ENCODE measurements at regions not wholly inside any gene's neighbourhood (a gene's known extent, or its start where the extent isn't known, plus 50 kb on each side); places are given as distances from the start of the nearest gene placed in this dataset.

DNA sequence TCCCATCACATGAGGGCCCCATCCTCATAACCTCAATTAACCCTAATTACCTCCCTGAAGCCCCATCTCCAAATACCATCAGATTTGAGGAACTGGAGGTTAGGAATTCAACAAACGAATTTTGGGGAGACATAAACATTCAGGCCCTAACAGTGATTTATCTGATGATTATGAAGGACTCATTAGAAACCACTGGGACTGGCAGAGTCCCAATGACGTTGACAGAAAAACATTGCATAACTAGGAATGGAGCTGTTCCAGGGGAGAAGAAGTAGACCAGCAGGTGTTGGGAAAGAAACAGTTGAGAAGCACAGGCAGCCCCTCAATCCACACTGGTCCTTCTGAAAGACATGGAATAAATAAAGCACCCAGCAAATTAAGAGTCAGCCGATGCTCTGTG lies 282.0 kb downstream of the MAP2K4 start:
- ChIA-PET POLR2A (no interaction called here), CTCF (no interaction called here)
- H3K27me3 Mint-ChIP-seq (ENCODE audit: low read depth): no peaks in the 10 kb centered on the region
- ATAC-seq (no peak), DNase-seq (no peak)
- no peaks in the 10 kb centered on the region for H3K36me3 Mint-ChIP-seq (ENCODE audit: low read depth)
- no peak overlapping the region for H3K27ac Mint-ChIP-seq
- H3K4me3 Mint-ChIP-seq: no peak overlapping the region
- H3K9me3 Mint-ChIP-seq (ENCODE audit: insufficient read depth): no peaks in the 10 kb centered on the region
- H3K4me1 Mint-ChIP-seq (ENCODE audit: low read depth): no peaks in the 10 kb centered on the region

- no peaks in the 10 kb centered on the region for H3K27me3 Mint-ChIP-seq (ENCODE audit: low read depth)
- H3K36me3 Mint-ChIP-seq (ENCODE audit: low read depth): no peaks in the 10 kb centered on the region
- DNase-seq (no peak), ATAC-seq (no peak)
- no peak overlapping the region for H3K27ac Mint-ChIP-seq
- H3K9me3 Mint-ChIP-seq (ENCODE audit: insufficient read depth): peaks cover 14% of the 10 kb centered on the region
- ChIA-PET CTCF (no interaction called here), POLR2A (no interaction called here)
- no peak overlapping the region for H3K4me3 Mint-ChIP-seq
- no peaks in the 10 kb centered on the region for H3K4me1 Mint-ChIP-seq (ENCODE audit: low read depth)
These were observed 290.1 kb downstream of the MAP2K4 start for GRCh38 chr17:12310811-12311210.

DNA sequence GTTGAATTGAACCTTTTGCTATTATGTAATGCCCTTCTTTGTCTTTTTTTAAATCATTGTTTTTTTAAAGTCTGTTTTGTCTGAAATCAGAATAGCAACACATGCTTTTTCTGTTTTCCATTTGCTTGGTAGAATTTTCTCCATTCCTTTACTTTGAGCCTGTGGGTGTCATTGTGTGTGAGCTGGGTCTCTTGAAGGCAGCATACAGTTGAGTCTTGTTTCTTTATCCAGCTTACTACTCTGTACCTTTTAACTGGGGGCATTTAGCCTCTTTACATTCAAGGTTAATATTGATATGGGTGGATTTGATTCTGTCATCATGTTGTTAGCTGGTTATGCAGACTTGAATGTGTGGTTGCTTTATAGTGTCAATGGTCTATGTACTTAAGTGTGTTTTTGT lies 292.0 kb downstream of the MAP2K4 start:
- ChIA-PET CTCF (interaction anchor here (0.5 kb wide), 1 partner anchor 1071 kb away, joined by 3 read pairs; no protein-coding TSS in a partner anchor), POLR2A (no interaction called here)
- H3K4me1 Mint-ChIP-seq (ENCODE audit: low read depth): no peaks in the 10 kb centered on the region
- H3K4me3 Mint-ChIP-seq: no peak overlapping the region
- H3K36me3 Mint-ChIP-seq (ENCODE audit: low read depth): no peaks in the 10 kb centered on the region
- H3K27ac Mint-ChIP-seq: no peak overlapping the region
- ATAC-seq: no peak
- peaks cover 17% of the 10 kb centered on the region for H3K9me3 Mint-ChIP-seq (ENCODE audit: insufficient read depth)
- no peak for DNase-seq
- no peaks in the 10 kb centered on the region for H3K27me3 Mint-ChIP-seq (ENCODE audit: low read depth)

DNA sequence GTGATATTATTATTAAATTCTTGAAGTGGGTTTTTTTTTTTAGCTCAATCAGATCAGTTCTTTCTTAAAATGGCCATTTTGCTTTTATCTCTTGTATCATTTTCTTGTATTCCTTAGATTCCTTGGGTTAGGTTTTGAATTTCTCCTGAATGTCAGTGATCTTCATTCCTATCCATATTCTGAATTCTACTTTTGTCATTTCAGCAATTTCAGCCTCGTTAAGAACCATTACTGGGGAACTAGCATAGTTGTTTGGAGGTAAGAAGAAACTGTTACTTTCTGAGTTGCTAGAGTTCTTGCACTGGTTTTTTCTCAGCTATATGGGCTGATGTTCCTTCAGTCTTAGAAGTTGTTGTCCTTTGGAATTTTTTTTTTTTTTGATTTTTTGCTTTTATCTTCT lies 293.1 kb downstream of the MAP2K4 start:
- Mint-ChIP-seq H3K27ac (no peak overlapping the region), H3K4me1 (ENCODE audit: low read depth) (no peaks in the 10 kb centered on the region), H3K36me3 (ENCODE audit: low read depth) (no peaks in the 10 kb centered on the region), H3K27me3 (ENCODE audit: low read depth) (no peaks in the 10 kb centered on the region), H3K9me3 (ENCODE audit: insufficient read depth) (peaks cover 17% of the 10 kb centered on the region), H3K4me3 (no peak overlapping the region)
- ChIA-PET POLR2A (no interaction called here), CTCF (no interaction called here)
- ATAC-seq (no peak), DNase-seq (no peak)

- ATAC-seq (no peak), DNase-seq (no peak)
- Mint-ChIP-seq H3K9me3 (ENCODE audit: insufficient read depth) (peaks cover 17% of the 10 kb centered on the region), H3K4me1 (ENCODE audit: low read depth) (no peaks in the 10 kb centered on the region), H3K27ac (no peak overlapping the region), H3K27me3 (ENCODE audit: low read depth) (no peaks in the 10 kb centered on the region), H3K36me3 (ENCODE audit: low read depth) (no peaks in the 10 kb centered on the region), H3K4me3 (no peak overlapping the region)
- ChIA-PET CTCF (no interaction called here), POLR2A (no interaction called here)
These were observed 295.3 kb downstream of the MAP2K4 start for GRCh38 chr17:12316021-12316420.

- ATAC-seq (no peak), DNase-seq (no peak)
- ChIA-PET POLR2A (no interaction called here), CTCF (no interaction called here)
- H3K27me3 Mint-ChIP-seq (ENCODE audit: low read depth): no peaks in the 10 kb centered on the region
- no peak overlapping the region for H3K27ac Mint-ChIP-seq
- no peaks in the 10 kb centered on the region for H3K4me1 Mint-ChIP-seq (ENCODE audit: low read depth)
- H3K9me3 Mint-ChIP-seq (ENCODE audit: insufficient read depth): peaks cover 14% of the 10 kb centered on the region
- H3K4me3 Mint-ChIP-seq: no peak overlapping the region
- H3K36me3 Mint-ChIP-seq (ENCODE audit: low read depth): no peaks in the 10 kb centered on the region
These were observed 298.0 kb downstream of the MAP2K4 start for GRCh38 chr17:12318571-12319266.

- ATAC-seq: no peak
- H3K9me3 Mint-ChIP-seq (ENCODE audit: insufficient read depth): peaks cover 8% of the 10 kb centered on the region
- DNase-seq: no peak
- H3K36me3 Mint-ChIP-seq (ENCODE audit: low read depth): no peaks in the 10 kb centered on the region
- ChIA-PET POLR2A (no interaction called here), CTCF (no interaction called here)
- H3K27me3 Mint-ChIP-seq (ENCODE audit: low read depth): no peaks in the 10 kb centered on the region
- H3K27ac Mint-ChIP-seq: no peak overlapping the region
- H3K4me3 Mint-ChIP-seq: no peak overlapping the region
- no peaks in the 10 kb centered on the region for H3K4me1 Mint-ChIP-seq (ENCODE audit: low read depth)
These were observed 299.6 kb downstream of the MAP2K4 start for GRCh38 chr17:12320286-12320685.

- no peaks in the 10 kb centered on the region for H3K4me1 Mint-ChIP-seq (ENCODE audit: low read depth)
- ATAC-seq: no peak
- no peak overlapping the region for H3K27ac Mint-ChIP-seq
- ChIA-PET CTCF (no interaction called here), POLR2A (no interaction called here)
- H3K36me3 Mint-ChIP-seq (ENCODE audit: low read depth): no peaks in the 10 kb centered on the region
- no peak overlapping the region for H3K4me3 Mint-ChIP-seq
- no peak for DNase-seq
- no peaks in the 10 kb centered on the region for H3K27me3 Mint-ChIP-seq (ENCODE audit: low read depth)
- peaks cover 38% of the 10 kb centered on the region for H3K9me3 Mint-ChIP-seq (ENCODE audit: insufficient read depth)
These were observed 307.5 kb downstream of the MAP2K4 start for GRCh38 chr17:12328204-12328603.

- ChIA-PET CTCF (no interaction called here), POLR2A (interaction anchor here (0.8 kb wide), 1 partner anchor 10 kb away, joined by 3 read pairs; no protein-coding TSS in a partner anchor)
- ATAC-seq: no peak
- DNase-seq: no peak
- Mint-ChIP-seq H3K36me3 (ENCODE audit: low read depth) (no peaks in the 10 kb centered on the region), H3K27ac (no peak overlapping the region), H3K27me3 (ENCODE audit: low read depth) (no peaks in the 10 kb centered on the region), H3K9me3 (ENCODE audit: insufficient read depth) (peaks cover 34% of the 10 kb centered on the region), H3K4me3 (no peak overlapping the region), H3K4me1 (ENCODE audit: low read depth) (no peaks in the 10 kb centered on the region)
These were observed 309.8 kb downstream of the MAP2K4 start for GRCh38 chr17:12330456-12330855.

GRCh38 chr17:12341328-12341727 lies 320.7 kb downstream of the MAP2K4 start:
- H3K9me3 Mint-ChIP-seq (ENCODE audit: insufficient read depth): no peaks in the 10 kb centered on the region
- no peak overlapping the region for H3K27ac Mint-ChIP-seq
- no peak overlapping the region for H3K4me3 Mint-ChIP-seq
- no peak for DNase-seq
- no peaks in the 10 kb centered on the region for H3K36me3 Mint-ChIP-seq (ENCODE audit: low read depth)
- no peak for ATAC-seq
- POLR2A ChIA-PET: no interaction called here
- CTCF ChIA-PET: no interaction called here
- no peaks in the 10 kb centered on the region for H3K27me3 Mint-ChIP-seq (ENCODE audit: low read depth)
- no peaks in the 10 kb centered on the region for H3K4me1 Mint-ChIP-seq (ENCODE audit: low read depth)

DNA sequence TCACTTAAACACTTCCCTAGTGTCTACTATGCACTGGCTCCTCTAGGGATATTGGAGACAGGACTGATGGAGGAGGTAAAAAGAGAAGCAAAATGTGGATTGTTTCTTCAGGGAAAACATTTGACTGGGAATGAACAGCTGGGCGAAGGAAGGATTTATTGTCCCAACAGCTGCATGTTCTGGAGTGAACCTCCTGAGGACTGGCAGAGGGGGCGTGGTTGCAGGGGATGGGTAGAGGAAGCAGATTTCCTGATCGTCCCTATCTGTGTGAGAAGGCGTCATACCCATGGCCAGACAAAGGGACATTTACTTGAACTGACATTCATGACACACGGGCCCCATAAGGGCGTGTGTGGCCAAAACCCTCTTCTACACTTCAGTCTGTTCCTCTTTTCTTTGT lies 321.5 kb downstream of the MAP2K4 start:
- Mint-ChIP-seq H3K36me3 (ENCODE audit: low read depth) (no peaks in the 10 kb centered on the region), H3K27me3 (ENCODE audit: low read depth) (no peaks in the 10 kb centered on the region), H3K4me3 (no peak overlapping the region), H3K27ac (no peak overlapping the region), H3K4me1 (ENCODE audit: low read depth) (no peaks in the 10 kb centered on the region), H3K9me3 (ENCODE audit: insufficient read depth) (no peaks in the 10 kb centered on the region)
- ATAC-seq (no peak), DNase-seq (no peak)
- CTCF ChIA-PET: no interaction called here
- POLR2A ChIA-PET: no interaction called here

DNA sequence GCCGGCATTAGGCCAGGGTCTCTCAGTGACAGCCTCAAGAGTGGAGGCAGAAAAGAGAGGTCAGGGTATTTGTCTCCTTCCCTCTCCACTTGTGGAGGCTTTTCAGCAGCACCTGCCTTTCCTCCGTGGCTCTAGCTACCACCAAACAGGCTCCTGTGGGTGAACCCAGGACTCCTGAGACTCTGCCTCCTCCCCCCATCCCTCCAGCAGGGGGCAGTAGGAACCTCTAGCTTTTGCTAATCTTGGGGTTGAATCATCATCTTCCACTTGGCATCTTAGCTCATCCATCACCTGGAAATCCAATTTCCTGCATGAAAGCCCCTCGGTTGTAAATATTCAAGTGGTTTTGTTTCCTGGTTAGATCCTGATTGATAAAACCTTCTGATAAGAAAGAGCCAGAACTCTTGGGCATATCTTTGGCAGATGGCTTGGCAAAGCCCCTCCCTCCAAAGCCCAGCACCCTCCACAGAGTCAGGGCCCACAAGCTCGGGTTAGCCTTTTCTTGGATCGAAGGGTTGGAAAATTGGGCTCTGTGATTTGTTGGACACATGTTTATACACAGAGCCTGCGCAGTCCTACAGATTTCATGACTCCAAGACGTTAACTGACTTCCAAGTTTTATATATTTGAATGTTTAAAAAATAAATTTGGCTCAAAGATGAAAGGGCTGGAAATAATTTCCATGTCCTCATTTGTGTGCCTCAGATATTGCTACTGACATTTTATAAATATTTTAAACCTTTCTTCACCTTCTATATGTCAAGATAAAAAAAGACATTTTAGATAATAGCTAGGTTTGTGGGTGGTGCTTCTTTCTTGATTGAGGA lies 322.1 kb downstream of the MAP2K4 start:
- no peak overlapping the region for H3K4me3 Mint-ChIP-seq
- no peaks in the 10 kb centered on the region for H3K9me3 Mint-ChIP-seq (ENCODE audit: insufficient read depth)
- POLR2A ChIA-PET: no interaction called here
- H3K27me3 Mint-ChIP-seq (ENCODE audit: low read depth): no peaks in the 10 kb centered on the region
- CTCF ChIA-PET: no interaction called here
- DNase-seq (no peak), ATAC-seq (no peak)
- no peaks in the 10 kb centered on the region for H3K4me1 Mint-ChIP-seq (ENCODE audit: low read depth)
- no peaks in the 10 kb centered on the region for H3K36me3 Mint-ChIP-seq (ENCODE audit: low read depth)
- no peak overlapping the region for H3K27ac Mint-ChIP-seq

- no peak for ATAC-seq
- H3K27me3 Mint-ChIP-seq (ENCODE audit: low read depth): no peaks in the 10 kb centered on the region
- ChIA-PET POLR2A (no interaction called here), CTCF (no interaction called here)
- no peaks in the 10 kb centered on the region for H3K9me3 Mint-ChIP-seq (ENCODE audit: insufficient read depth)
- no peak for DNase-seq
- no peak overlapping the region for H3K4me3 Mint-ChIP-seq
- H3K4me1 Mint-ChIP-seq (ENCODE audit: low read depth): no peaks in the 10 kb centered on the region
- H3K27ac Mint-ChIP-seq: no peak overlapping the region
- H3K36me3 Mint-ChIP-seq (ENCODE audit: low read depth): no peaks in the 10 kb centered on the region
These were observed 317.2 kb upstream of the MYOCD start for GRCh38 chr17:12348476-12348875.

Measured in activated CD8-positive, alpha-beta T cell treated with anti-CD3 and anti-CD28 coated beads, Interleukin-2, amount 10 ng/mL, durations not matched to agents 7 days and 5 days (primary cell).